ENCODE measurements at regions not wholly inside any gene's neighbourhood (a gene's known extent, or its start where the extent isn't known, plus 50 kb on each side); places are given as distances from the start of the nearest gene placed in this dataset.

- no peak for ATAC-seq
- no peak for TF ChIP-seq BACH2 (CRISPR knock-in tag; IDR thresholded peaks at IDR 0.05; ENCODE audit: borderline replicate concordance)
- TF ChIP-seq RARB (CRISPR knock-in tag; IDR thresholded peaks at IDR 0.05), result no peak
- no peak for TF ChIP-seq ZNF8 (CRISPR knock-in tag; IDR thresholded peaks at IDR 0.05)
- no peak for TF ChIP-seq ISL1 (CRISPR knock-in tag; IDR thresholded peaks at IDR 0.05)
- no peak for TF ChIP-seq ZFP30 (CRISPR knock-in tag; IDR thresholded peaks at IDR 0.05)
- no peak for TF ChIP-seq ZC3H10 (CRISPR knock-in tag; IDR thresholded peaks at IDR 0.05)
- TF ChIP-seq TOX (CRISPR knock-in tag; IDR thresholded peaks at IDR 0.05; ENCODE audit: borderline replicate concordance), result no peak
- no peak for TF ChIP-seq TCF4 (CRISPR knock-in tag; IDR thresholded peaks at IDR 0.05; ENCODE audit: borderline replicate concordance)
Observed at GRCh38 chr2:103734911-103735310, 973.1 kb downstream of the TMEM182 start.

- TF ChIP-seq ZNF8 (CRISPR knock-in tag; IDR thresholded peaks at IDR 0.05) (no peak), SNAI2 (CRISPR knock-in tag; IDR thresholded peaks at IDR 0.05) (no peak), ZNF565 (CRISPR knock-in tag; conservative IDR thresholded peaks at IDR 0.05; ENCODE audit: low read depth) (no peak), ZFP3 (CRISPR knock-in tag; IDR thresholded peaks at IDR 0.05) (no peak), PATZ1 (CRISPR knock-in tag; IDR thresholded peaks at IDR 0.05; ENCODE audit: borderline replicate concordance) (no peak), TCF4 (CRISPR knock-in tag; IDR thresholded peaks at IDR 0.05; ENCODE audit: borderline replicate concordance) (no peak), ZFP30 (CRISPR knock-in tag; IDR thresholded peaks at IDR 0.05) (no peak), CREB5 (CRISPR knock-in tag; IDR thresholded peaks at IDR 0.05; ENCODE audit: low read depth) (no peak), TOX (CRISPR knock-in tag; IDR thresholded peaks at IDR 0.05; ENCODE audit: borderline replicate concordance) (no peak), ESRRG (CRISPR knock-in tag; IDR thresholded peaks at IDR 0.05) (no peak), ARNTL (CRISPR knock-in tag; IDR thresholded peaks at IDR 0.05; ENCODE audit: borderline replicate concordance, low read depth) (no peak)
- TF ChIP-seq, protein P1, sequence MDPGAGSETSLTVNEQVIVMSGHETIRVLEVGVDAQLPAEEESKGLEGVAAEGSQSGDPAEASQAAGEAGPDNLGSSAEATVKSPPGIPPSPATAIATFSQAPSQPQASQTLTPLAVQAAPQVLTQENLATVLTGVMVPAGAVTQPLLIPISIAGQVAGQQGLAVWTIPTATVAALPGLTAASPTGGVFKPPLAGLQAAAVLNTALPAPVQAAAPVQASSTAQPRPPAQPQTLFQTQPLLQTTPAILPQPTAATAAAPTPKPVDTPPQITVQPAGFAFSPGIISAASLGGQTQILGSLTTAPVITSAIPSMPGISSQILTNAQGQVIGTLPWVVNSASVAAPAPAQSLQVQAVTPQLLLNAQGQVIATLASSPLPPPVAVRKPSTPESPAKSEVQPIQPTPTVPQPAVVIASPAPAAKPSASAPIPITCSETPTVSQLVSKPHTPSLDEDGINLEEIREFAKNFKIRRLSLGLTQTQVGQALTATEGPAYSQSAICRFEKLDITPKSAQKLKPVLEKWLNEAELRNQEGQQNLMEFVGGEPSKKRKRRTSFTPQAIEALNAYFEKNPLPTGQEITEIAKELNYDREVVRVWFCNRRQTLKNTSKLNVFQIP (CRISPR knock-in tag; IDR thresholded peaks at IDR 0.05; ENCODE audit: borderline replicate concordance, low read depth), result no peak
- no peak for ATAC-seq
Observed at GRCh38 chr2:103738108-103738507, 976.3 kb downstream of the TMEM182 start.

DNA sequence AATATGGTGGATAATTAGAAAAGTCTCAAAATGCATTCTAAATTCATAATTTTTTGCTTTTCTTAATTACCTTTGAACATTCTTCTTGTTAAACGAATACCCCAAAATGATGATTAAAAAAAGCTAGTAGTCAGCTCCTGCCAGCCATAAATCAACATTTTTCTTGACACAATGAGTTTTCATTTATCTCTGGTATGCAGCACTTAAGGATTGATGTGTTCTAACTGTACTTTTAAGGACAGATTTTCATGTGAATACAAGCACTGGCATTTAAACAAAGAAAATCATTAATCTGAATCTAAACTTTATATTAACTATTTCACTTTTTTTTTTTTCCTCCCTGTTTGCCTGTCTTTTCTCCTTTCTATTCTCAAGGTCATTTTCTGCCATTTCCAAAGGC lies 976.8 kb downstream of the TMEM182 start:
- TF ChIP-seq ZNF565 (CRISPR knock-in tag; conservative IDR thresholded peaks at IDR 0.05; ENCODE audit: low read depth) (no peak), ZC3H10 (CRISPR knock-in tag; IDR thresholded peaks at IDR 0.05) (no peak)
- no peak for ATAC-seq

DNA sequence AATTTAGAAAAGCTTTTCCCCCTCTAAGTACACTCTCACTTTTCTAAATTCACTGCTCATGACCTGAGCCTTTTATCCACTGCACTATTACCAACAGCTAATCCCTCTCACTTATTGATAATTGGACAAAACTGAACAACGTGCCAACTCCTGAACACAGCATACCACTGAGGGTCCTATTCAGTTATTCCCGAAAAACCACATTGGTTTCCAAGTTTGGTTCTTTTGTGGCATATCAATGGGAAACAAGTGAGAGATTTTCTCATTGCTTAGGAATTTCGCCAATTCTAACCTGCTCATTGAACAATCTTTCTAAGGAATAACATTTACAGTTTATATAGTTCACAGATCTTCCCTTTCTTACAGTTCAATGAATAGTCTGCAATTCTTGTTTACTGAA lies 977.4 kb downstream of the TMEM182 start:
- TF ChIP-seq TOX (CRISPR knock-in tag; IDR thresholded peaks at IDR 0.05; ENCODE audit: borderline replicate concordance) (no peak), SNAI2 (CRISPR knock-in tag; IDR thresholded peaks at IDR 0.05) (no peak), BACH2 (CRISPR knock-in tag; IDR thresholded peaks at IDR 0.05; ENCODE audit: borderline replicate concordance) (no peak)
- TF ChIP-seq, protein P2, sequence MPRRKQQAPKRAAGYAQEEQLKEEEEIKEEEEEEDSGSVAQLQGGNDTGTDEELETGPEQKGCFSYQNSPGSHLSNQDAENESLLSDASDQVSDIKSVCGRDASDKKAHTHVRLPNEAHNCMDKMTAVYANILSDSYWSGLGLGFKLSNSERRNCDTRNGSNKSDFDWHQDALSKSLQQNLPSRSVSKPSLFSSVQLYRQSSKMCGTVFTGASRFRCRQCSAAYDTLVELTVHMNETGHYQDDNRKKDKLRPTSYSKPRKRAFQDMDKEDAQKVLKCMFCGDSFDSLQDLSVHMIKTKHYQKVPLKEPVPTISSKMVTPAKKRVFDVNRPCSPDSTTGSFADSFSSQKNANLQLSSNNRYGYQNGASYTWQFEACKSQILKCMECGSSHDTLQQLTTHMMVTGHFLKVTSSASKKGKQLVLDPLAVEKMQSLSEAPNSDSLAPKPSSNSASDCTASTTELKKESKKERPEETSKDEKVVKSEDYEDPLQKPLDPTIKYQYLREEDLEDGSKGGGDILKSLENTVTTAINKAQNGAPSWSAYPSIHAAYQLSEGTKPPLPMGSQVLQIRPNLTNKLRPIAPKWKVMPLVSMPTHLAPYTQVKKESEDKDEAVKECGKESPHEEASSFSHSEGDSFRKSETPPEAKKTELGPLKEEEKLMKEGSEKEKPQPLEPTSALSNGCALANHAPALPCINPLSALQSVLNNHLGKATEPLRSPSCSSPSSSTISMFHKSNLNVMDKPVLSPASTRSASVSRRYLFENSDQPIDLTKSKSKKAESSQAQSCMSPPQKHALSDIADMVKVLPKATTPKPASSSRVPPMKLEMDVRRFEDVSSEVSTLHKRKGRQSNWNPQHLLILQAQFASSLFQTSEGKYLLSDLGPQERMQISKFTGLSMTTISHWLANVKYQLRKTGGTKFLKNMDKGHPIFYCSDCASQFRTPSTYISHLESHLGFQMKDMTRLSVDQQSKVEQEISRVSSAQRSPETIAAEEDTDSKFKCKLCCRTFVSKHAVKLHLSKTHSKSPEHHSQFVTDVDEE (CRISPR knock-in tag; IDR thresholded peaks at IDR 0.05), result no peak
- no peak for ATAC-seq

- no peak for ATAC-seq
- TF ChIP-seq ISL1 (CRISPR knock-in tag; IDR thresholded peaks at IDR 0.05) (no peak), CREB5 (CRISPR knock-in tag; IDR thresholded peaks at IDR 0.05; ENCODE audit: low read depth) (no peak), ESRRG (CRISPR knock-in tag; IDR thresholded peaks at IDR 0.05) (no peak), ZFP30 (CRISPR knock-in tag; IDR thresholded peaks at IDR 0.05) (no peak), OSR1 (CRISPR knock-in tag; IDR thresholded peaks at IDR 0.05) (no peak), ZC3H10 (CRISPR knock-in tag; IDR thresholded peaks at IDR 0.05) (no peak), GLIS3 (CRISPR knock-in tag; IDR thresholded peaks at IDR 0.05) (no peak), ARNTL (CRISPR knock-in tag; IDR thresholded peaks at IDR 0.05; ENCODE audit: borderline replicate concordance, low read depth) (no peak), TOX (CRISPR knock-in tag; IDR thresholded peaks at IDR 0.05; ENCODE audit: borderline replicate concordance) (no peak), CSRNP3 (CRISPR knock-in tag; IDR thresholded peaks at IDR 0.05) (no peak), PATZ1 (CRISPR knock-in tag; IDR thresholded peaks at IDR 0.05; ENCODE audit: borderline replicate concordance) (no peak), SNAI2 (CRISPR knock-in tag; IDR thresholded peaks at IDR 0.05) (no peak), TCF4 (CRISPR knock-in tag; IDR thresholded peaks at IDR 0.05; ENCODE audit: borderline replicate concordance) (no peak), CSDC2 (CRISPR knock-in tag; IDR thresholded peaks at IDR 0.05) (no peak)
Observed at GRCh38 chr2:103739921-103740320, 978.1 kb downstream of the TMEM182 start.

Measured in SK-N-SH treated with all-trans-retinoic acid at 6 μM for 48 hours (cell line).